Neural crest cell (in vitro differentiated cells): ENCODE measurements at regions not wholly inside any gene's neighbourhood (a gene's known extent, or its start where the extent isn't known, plus 50 kb on each side); places are given as distances from the start of the nearest gene placed in this dataset.

ENCODE experiments used
- DNase-seq: peaks from one replicate; pipeline ENCODE4 v3.0.0; 2021; ENCODE audit warnings: low read depth, mixed read lengths, low spot score
- H3K27ac Mint-ChIP-seq: one replicate; pipeline ENCODE4 v1.8.0; 2021; ENCODE audit warnings: mild to moderate bottlenecking, mixed read lengths; ENCODE audit not compliant: unreplicated experiment
- H3K27me3 Mint-ChIP-seq: 2 replicates; pipeline ENCODE4 v1.8.0; 2021; ENCODE audit warnings: low read depth, mild to moderate bottlenecking, mixed read lengths
- H3K36me3 Mint-ChIP-seq: 2 replicates; pipeline ENCODE4 v1.8.0; 2021; ENCODE audit warnings: low read depth, mild to moderate bottlenecking, mixed read lengths
- H3K4me1 Mint-ChIP-seq: 2 replicates; pipeline ENCODE4 v1.8.0; 2021; ENCODE audit warnings: mixed read lengths
- H3K4me3 Mint-ChIP-seq: one replicate; pipeline ENCODE4 v1.8.0; 2021; ENCODE audit warnings: mild to moderate bottlenecking, mixed read lengths
- H3K9me3 Mint-ChIP-seq: 2 replicates; pipeline ENCODE4 v1.8.0; 2021; ENCODE audit warnings: mixed read lengths
- TF ChIP-seq, protein P1 (sequence below): fragments of 200-600 bp; sonication (generic); conservative IDR thresholded peaks from 2 replicates; pipeline ENCODE4 v1.5.0; 2021; ENCODE audit warnings: antibody characterized with exemption, mild to moderate bottlenecking

- H3K4me3 Mint-ChIP-seq: no peak overlapping the region
- no peaks in the 10 kb centered on the region for H3K27me3 Mint-ChIP-seq
- DNase-seq: no peak
- no peaks in the 10 kb centered on the region for H3K36me3 Mint-ChIP-seq
- TF ChIP-seq, protein P1, sequence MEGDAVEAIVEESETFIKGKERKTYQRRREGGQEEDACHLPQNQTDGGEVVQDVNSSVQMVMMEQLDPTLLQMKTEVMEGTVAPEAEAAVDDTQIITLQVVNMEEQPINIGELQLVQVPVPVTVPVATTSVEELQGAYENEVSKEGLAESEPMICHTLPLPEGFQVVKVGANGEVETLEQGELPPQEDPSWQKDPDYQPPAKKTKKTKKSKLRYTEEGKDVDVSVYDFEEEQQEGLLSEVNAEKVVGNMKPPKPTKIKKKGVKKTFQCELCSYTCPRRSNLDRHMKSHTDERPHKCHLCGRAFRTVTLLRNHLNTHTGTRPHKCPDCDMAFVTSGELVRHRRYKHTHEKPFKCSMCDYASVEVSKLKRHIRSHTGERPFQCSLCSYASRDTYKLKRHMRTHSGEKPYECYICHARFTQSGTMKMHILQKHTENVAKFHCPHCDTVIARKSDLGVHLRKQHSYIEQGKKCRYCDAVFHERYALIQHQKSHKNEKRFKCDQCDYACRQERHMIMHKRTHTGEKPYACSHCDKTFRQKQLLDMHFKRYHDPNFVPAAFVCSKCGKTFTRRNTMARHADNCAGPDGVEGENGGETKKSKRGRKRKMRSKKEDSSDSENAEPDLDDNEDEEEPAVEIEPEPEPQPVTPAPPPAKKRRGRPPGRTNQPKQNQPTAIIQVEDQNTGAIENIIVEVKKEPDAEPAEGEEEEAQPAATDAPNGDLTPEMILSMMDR: no peak
- H3K9me3 Mint-ChIP-seq: peaks cover 8% of the 10 kb centered on the region
- peaks cover 4% of the 10 kb centered on the region for H3K4me1 Mint-ChIP-seq
- H3K27ac Mint-ChIP-seq: no peak overlapping the region
Measured at GRCh38 chr17:53934931-53935330, 112.2 kb downstream of the KIF2B start.

DNA sequence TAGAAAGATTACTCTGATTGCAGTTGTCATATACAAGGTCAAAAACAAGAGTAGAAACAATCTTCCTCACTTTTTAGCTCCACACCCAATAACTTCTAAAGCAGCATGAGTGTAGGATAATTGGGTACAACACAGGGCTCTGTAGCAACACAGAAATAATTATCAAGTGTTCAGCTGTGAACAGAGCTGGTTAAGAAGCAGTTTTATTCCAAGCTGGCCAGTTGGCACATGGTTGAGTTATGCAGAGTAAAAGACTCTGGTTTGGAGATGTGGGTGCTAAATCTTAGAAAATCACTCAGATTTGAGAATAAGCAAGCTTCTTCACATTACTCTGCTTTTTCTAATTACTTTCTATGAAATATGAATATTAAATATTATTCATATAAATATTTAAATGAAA, 118.5 kb downstream of the KIF2B start:
- Mint-ChIP-seq H3K9me3 (peaks cover 9% of the 10 kb centered on the region), H3K27ac (no peak overlapping the region), H3K4me1 (peaks cover 4% of the 10 kb centered on the region), H3K27me3 (no peaks in the 10 kb centered on the region), H3K4me3 (no peak overlapping the region), H3K36me3 (no peaks in the 10 kb centered on the region)
- TF ChIP-seq, protein P1: no peak
- no peak for DNase-seq

GRCh38 chr17:53942436-53942835, 119.7 kb downstream of the KIF2B start:
- no peak for DNase-seq
- no peaks in the 10 kb centered on the region for H3K27me3 Mint-ChIP-seq
- H3K4me3 Mint-ChIP-seq: no peak overlapping the region
- H3K9me3 Mint-ChIP-seq: peaks cover 9% of the 10 kb centered on the region
- TF ChIP-seq, protein P1: no peak
- no peaks in the 10 kb centered on the region for H3K36me3 Mint-ChIP-seq
- peaks cover 4% of the 10 kb centered on the region for H3K4me1 Mint-ChIP-seq
- no peak overlapping the region for H3K27ac Mint-ChIP-seq

DNA sequence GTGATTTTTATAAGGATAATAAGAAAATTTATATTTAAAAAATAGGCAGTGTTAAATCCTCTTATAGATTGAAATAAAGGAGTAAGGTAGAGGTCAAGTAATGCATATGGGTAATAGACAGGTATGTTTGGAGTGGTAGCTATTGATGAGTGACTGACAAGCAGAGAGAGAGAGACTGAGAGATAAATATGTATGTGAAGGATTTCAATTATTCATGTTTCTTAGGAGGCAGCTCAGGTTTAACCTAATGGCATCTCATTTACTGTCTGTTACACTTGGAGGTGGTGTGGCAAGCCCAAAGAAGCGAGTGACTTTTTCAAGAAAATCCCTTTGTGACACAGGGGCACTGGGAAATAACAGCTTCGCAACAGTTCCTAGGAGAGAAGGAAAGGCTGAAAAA, 120.2 kb downstream of the KIF2B start:
- H3K9me3 Mint-ChIP-seq: peaks cover 9% of the 10 kb centered on the region
- H3K27me3 Mint-ChIP-seq: no peaks in the 10 kb centered on the region
- peaks cover under 1% of the 10 kb centered on the region for H3K4me1 Mint-ChIP-seq
- no peak for DNase-seq
- TF ChIP-seq, protein P1: no peak
- no peak overlapping the region for H3K4me3 Mint-ChIP-seq
- no peaks in the 10 kb centered on the region for H3K36me3 Mint-ChIP-seq
- H3K27ac Mint-ChIP-seq: no peak overlapping the region

- Mint-ChIP-seq H3K36me3 (no peaks in the 10 kb centered on the region), H3K4me3 (no peak overlapping the region), H3K9me3 (peaks cover 12% of the 10 kb centered on the region), H3K4me1 (no peaks in the 10 kb centered on the region), H3K27ac (no peak overlapping the region), H3K27me3 (no peaks in the 10 kb centered on the region)
- DNase-seq: no peak
- TF ChIP-seq, protein P1: no peak
Measured at GRCh38 chr17:53948323-53948722, 125.6 kb downstream of the KIF2B start.
